ENCODE measurements at regions not wholly inside any gene's neighbourhood (a gene's known extent, or its start where the extent isn't known, plus 50 kb on each side); places are given as distances from the start of the nearest gene placed in this dataset.

GRCh38 chr12:24707334-24707733 lies 241.6 kb downstream of the BCAT1 start:
- no peak for TF ChIP-seq CTCF (optimal IDR thresholded peaks at IDR 0.05 in 1 of 3, IDR thresholded peaks at IDR 0.05 in 1 of 3, conservative IDR thresholded peaks at IDR 0.05 in 1 of 3; ENCODE audit: extremely low read depth in 1 of 3, insufficient read depth in 2 of 3, low read length in 3 of 3)
- TF ChIP-seq EZH2 (IDR thresholded peaks at IDR 0.05; ENCODE audit: low read length), result no peak

All from keratinocyte (primary cell).